ENCODE measurements at regions not wholly inside any gene's neighbourhood (a gene's known extent, or its start where the extent isn't known, plus 50 kb on each side); places are given as distances from the start of the nearest gene placed in this dataset.

DNA sequence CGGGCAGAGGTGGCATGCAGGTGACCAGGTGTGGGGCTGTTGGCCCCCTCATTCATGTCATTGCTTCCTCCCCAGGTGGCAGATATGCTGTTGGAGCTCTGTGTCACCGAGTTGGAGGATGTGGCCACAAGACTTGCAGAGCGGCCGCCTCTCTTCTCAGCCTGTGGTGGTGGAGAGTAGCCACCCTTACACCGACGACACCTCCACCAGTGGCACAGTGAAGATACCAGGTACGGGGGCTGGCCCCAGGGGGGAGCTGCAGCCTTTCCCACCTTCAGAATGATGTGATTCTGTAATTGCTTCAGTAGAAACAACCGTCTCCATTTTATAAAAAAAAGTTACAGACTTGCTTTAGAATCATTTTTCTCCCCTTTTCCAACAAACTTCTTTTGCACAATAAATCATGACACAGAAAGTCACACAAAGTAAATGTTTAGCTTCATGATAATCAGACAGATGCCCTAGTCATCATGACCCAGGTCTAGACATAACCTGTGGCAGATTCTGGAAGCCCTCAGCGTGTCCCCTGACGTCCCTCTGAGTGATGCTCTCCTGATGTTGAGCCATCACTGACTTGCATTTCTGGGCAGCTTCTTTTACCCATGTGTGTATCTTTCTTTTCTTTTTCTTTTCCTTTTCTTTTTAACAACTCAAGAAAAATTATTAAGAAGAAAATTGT, 76.0 kb upstream of the FAN1 start:
- TF ChIP-seq CTCF (IDR thresholded peaks at IDR 0.05), result no peak
- no peak for TF ChIP-seq EP300 (IDR thresholded peaks at IDR 0.05)
- no peak for TF ChIP-seq POLR2A (IDR thresholded peaks at IDR 0.05)
- no peak for TF ChIP-seq POLR2AphosphoS5 (IDR thresholded peaks at IDR 0.05)

All from gastroesophageal sphincter (tissue), 3 donors.